HEK293T (cell line): ENCODE measurements at regions not wholly inside any gene's neighbourhood (a gene's known extent, or its start where the extent isn't known, plus 50 kb on each side); places are given as distances from the start of the nearest gene placed in this dataset.

Experiments used
- ELF4 ChIP-seq: fragments of 450-650 bp; IDR thresholded peaks from 2 replicates; pipeline ENCODE4 v1.6.1; 2017; ENCODE audit warnings: antibody characterized with exemption
- FOXK2 ChIP-seq: fragments of 450-650 bp; IDR thresholded peaks from 2 replicates; pipeline ENCODE4 v1.6.1; 2016; ENCODE audit warnings: mild to moderate bottlenecking
- HDGF ChIP-seq: fragments of 450-650 bp; IDR thresholded peaks from 2 replicates; pipeline ENCODE4 v1.6.1; 2017; ENCODE audit warnings: antibody characterized with exemption, borderline replicate concordance
- NFRKB ChIP-seq: fragments of 450-650 bp; IDR thresholded peaks from 2 replicates; pipeline ENCODE4 v1.6.1; 2016; ENCODE audit warnings: mild to moderate bottlenecking, moderate library complexity
- PKNOX1 ChIP-seq: fragments of 450-650 bp; IDR thresholded peaks from 2 replicates; pipeline ENCODE4 v1.6.1; 2016

- TF ChIP-seq ELF4 (no peak), PKNOX1 (no peak), HDGF (no peak), NFRKB (no peak), FOXK2 (no peak)
Measured at GRCh38 chr22:27577574-27577969, 224.0 kb downstream of the MN1 start.
